CD14-positive monocyte (primary cell): ENCODE measurements at regions not wholly inside any gene's neighbourhood (a gene's known extent, or its start where the extent isn't known, plus 50 kb on each side); places are given as distances from the start of the nearest gene placed in this dataset.
"Not testable (repeated sequence)": the region's sequence is repeated elsewhere in the genome, so short reads cannot be mapped to it uniquely, and the experiment has no call there.

Experiments used
- DNase-seq, 3 donors: peaks; one replicate each; pipeline ENCODE4 v3.0.0-alpha.2; 2011 to 2022
- H2AFZ ChIP-seq: 2 replicates; pipeline ENCODE4 v1.6.0; 2012; ENCODE audit warnings: mild to moderate bottlenecking, low read depth, low read length, inconsistent platforms; ENCODE audit not compliant: insufficient read depth, poor library complexity, severe bottlenecking
- H3K27ac ChIP-seq, 2 donors: 1 replicate in 1 of 2; 2 replicates in 1 of 2; pipeline ENCODE4 v1.5.1; 2012 to 2013; ENCODE audit warnings: low read length in 2 of 2, control low read depth in 1 of 2, inconsistent platforms in 1 of 2, low read depth in 1 of 2, mild to moderate bottlenecking in 1 of 2
- H3K27me3 ChIP-seq, 2 donors: one replicate each; pipeline versions ENCODE4 v1.6.0 to v1.6.1; 2011 to 2013; ENCODE audit warnings: low read length in 2 of 2; ENCODE audit not compliant: control insufficient read depth in 2 of 2, insufficient read depth in 2 of 2
- H3K36me3 ChIP-seq, 2 donors: replicated peaks in 1 of 2; 1 replicate in 1 of 2; 2 replicates in 1 of 2; pipeline versions ENCODE4 v1.5.1 to v1.6.1; 2012 to 2013; ENCODE audit warnings: low read length in 2 of 2, control low read depth in 1 of 2, inconsistent platforms in 1 of 2, mild to moderate bottlenecking in 1 of 2; ENCODE audit not compliant: insufficient read depth in 2 of 2, control insufficient read depth in 1 of 2
- H3K4me1 ChIP-seq, 2 donors: 1 replicate in 1 of 2; 2 replicates in 1 of 2; pipeline versions ENCODE4 v1.5.1 to v1.6.1; 2012 to 2013; ENCODE audit warnings: low read length in 2 of 2, control low read depth in 1 of 2, inconsistent platforms in 1 of 2, mild to moderate bottlenecking in 1 of 2, moderate library complexity in 1 of 2; ENCODE audit not compliant: insufficient read depth in 2 of 2, control insufficient read depth in 1 of 2
- H3K4me2 ChIP-seq: replicated peaks from 2 replicates; pipeline ENCODE3; 2012; ENCODE audit warnings: low read length, moderate library complexity, mild to moderate bottlenecking; ENCODE audit not compliant: poor library complexity, severe bottlenecking; ENCODE audit errors: extremely low read depth
- H3K4me3 ChIP-seq, 3 experiments: fragments of 200-600 bp in 1 of 3; sonication (generic) in 1 of 3; replicated peaks in 1 of 3; 1 replicate in 2 of 3; 2 replicates in 1 of 3; pipeline ENCODE4 v1.5.1; 2011 to 2013; ENCODE audit warnings: low read length in 3 of 3, mild to moderate bottlenecking in 3 of 3, control low read depth in 2 of 3, low read depth in 2 of 3, inconsistent platforms in 1 of 3, moderate library complexity in 1 of 3
- H3K79me2 ChIP-seq: 2 replicates; pipeline ENCODE4 v1.6.0; 2012; ENCODE audit warnings: mild to moderate bottlenecking, control low read depth, inconsistent platforms, low read length, moderate library complexity; ENCODE audit not compliant: insufficient read depth
- H3K9ac ChIP-seq: 2 replicates; pipeline ENCODE4 v1.6.0; 2017; ENCODE audit warnings: low read length, mild to moderate bottlenecking; ENCODE audit not compliant: insufficient read depth, poor library complexity, severe bottlenecking
- H3K9me3 ChIP-seq, 2 donors: replicated peaks in 1 of 2; 1 replicate in 1 of 2; 2 replicates in 1 of 2; pipeline versions ENCODE4 v1.5.1 to v1.6.1; 2012 to 2013; ENCODE audit warnings: low read length in 2 of 2, control low read depth in 1 of 2; ENCODE audit not compliant: control insufficient read depth in 1 of 2, insufficient read depth in 1 of 2
- H4K20me1 ChIP-seq: 2 replicates; pipeline ENCODE4 v1.6.0; 2012; ENCODE audit warnings: mild to moderate bottlenecking, low read length, control low read depth, moderate library complexity; ENCODE audit not compliant: insufficient read depth
- H3K27ac Mint-ChIP-seq, 7 donors: one replicate each; pipeline ENCODE4 v1.8.0; 2020; ENCODE audit warnings: mild to moderate bottlenecking in 7 of 7, mixed read lengths in 7 of 7, moderate library complexity in 6 of 7, inconsistent platforms in 2 of 7
- H3K27me3 Mint-ChIP-seq, 3 donors: one replicate each; pipeline ENCODE4 v1.8.0; 2021 to 2022; ENCODE audit warnings: low read depth in 3 of 3, mild to moderate bottlenecking in 3 of 3, mixed read lengths in 3 of 3, moderate library complexity in 3 of 3, inconsistent platforms in 1 of 3
- H3K36me3 Mint-ChIP-seq, 2 donors: one replicate each; pipeline ENCODE4 v1.8.0; 2020; ENCODE audit warnings: mixed read lengths in 2 of 2, inconsistent platforms in 1 of 2, mild to moderate bottlenecking in 1 of 2
- H3K4me1 Mint-ChIP-seq: one replicate; pipeline ENCODE4 v1.8.0; 2020; ENCODE audit warnings: mild to moderate bottlenecking, mixed read lengths
- H3K4me3 Mint-ChIP-seq, 2 donors: one replicate each; pipeline ENCODE4 v1.8.0; 2020; ENCODE audit warnings: mild to moderate bottlenecking in 2 of 2, mixed read lengths in 2 of 2, moderate library complexity in 1 of 2
- H3K9me3 Mint-ChIP-seq, 7 donors: one replicate each; pipeline ENCODE4 v1.8.0; 2020 to 2022; ENCODE audit warnings: mixed read lengths in 7 of 7, mild to moderate bottlenecking in 6 of 7, moderate library complexity in 6 of 7, inconsistent platforms in 2 of 7
- WGBS: methylation state at CpG from one replicate; pipeline ENCODE4 v1.1.5; 2013; ENCODE audit warnings: missing lambda C conversion rate; ENCODE audit not compliant: insufficient coverage; 5-methylcytosine and 5-hydroxymethylcytosine counted together
- intact Hi-C, 2 donors: fragments of 100-400 bp; cut with micrococcal nuclease; formaldehyde crosslinking; loops; one replicate each; pipeline versions ENCODE4 v1.15.0 to v1.15.1; 2023
- TF ChIP-seq, protein P1 (sequence below): fragments of 200-600 bp; IDR thresholded peaks from one replicate; pipeline ENCODE4 v1.8.0; 2022; ENCODE audit warnings: antibody characterized with exemption, mild to moderate bottlenecking

DNA sequence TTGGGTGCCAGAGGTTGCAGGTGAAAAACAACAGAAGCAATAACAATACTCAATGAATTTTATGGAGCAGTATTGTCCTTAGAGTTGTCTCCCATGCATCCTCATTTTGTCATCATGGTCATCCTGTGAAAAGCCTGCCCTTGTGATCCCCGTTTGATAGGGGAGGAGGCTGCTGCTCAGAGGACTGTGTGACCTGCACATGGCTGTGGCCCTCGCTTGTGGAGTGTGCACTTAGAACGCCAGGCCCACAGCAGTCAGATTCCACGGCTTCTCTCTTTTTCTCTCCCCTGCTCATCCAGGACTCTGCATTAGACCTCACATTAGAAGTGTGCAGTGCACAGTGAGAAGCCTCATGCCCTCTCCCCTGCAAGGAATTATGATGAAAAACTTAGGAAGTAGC lies 491.1 kb upstream of the KLF6 start:
- no peaks in the 10 kb centered on the region for H3K27me3 Mint-ChIP-seq
- H3K36me3 Mint-ChIP-seq: no peaks in the 10 kb centered on the region
- Histone ChIP-seq H3K4me3 (no peak overlapping the region), H2AFZ (peak overlapping the region; percentile 18), H4K20me1 (no peaks in the 10 kb centered on the region), H3K27ac (no peak overlapping the region), H3K4me1 (no peaks in the 10 kb centered on the region), H3K9me3 (no peaks in the 10 kb centered on the region), H3K9ac (no peak overlapping the region), H3K27me3 (no peaks in the 10 kb centered on the region), H3K79me2 (no peaks in the 10 kb centered on the region), H3K36me3 (no peaks in the 10 kb centered on the region), H3K4me2 (no peak overlapping the region)
- H3K4me1 Mint-ChIP-seq: peaks cover 5% of the 10 kb centered on the region
- H3K4me3 Mint-ChIP-seq: no peak overlapping the region
- DNase-seq: no peak
- intact Hi-C loops: no loop called here
- H3K27ac Mint-ChIP-seq: no peak overlapping the region
- H3K9me3 Mint-ChIP-seq: peaks cover 0 to 1% (median 0%) of the 10 kb centered on the region in 7 donors
- TF ChIP-seq, protein P1, sequence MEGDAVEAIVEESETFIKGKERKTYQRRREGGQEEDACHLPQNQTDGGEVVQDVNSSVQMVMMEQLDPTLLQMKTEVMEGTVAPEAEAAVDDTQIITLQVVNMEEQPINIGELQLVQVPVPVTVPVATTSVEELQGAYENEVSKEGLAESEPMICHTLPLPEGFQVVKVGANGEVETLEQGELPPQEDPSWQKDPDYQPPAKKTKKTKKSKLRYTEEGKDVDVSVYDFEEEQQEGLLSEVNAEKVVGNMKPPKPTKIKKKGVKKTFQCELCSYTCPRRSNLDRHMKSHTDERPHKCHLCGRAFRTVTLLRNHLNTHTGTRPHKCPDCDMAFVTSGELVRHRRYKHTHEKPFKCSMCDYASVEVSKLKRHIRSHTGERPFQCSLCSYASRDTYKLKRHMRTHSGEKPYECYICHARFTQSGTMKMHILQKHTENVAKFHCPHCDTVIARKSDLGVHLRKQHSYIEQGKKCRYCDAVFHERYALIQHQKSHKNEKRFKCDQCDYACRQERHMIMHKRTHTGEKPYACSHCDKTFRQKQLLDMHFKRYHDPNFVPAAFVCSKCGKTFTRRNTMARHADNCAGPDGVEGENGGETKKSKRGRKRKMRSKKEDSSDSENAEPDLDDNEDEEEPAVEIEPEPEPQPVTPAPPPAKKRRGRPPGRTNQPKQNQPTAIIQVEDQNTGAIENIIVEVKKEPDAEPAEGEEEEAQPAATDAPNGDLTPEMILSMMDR: no peak
- 88% methylated on average over 3 of the region's 4 CpGs for WGBS

DNA sequence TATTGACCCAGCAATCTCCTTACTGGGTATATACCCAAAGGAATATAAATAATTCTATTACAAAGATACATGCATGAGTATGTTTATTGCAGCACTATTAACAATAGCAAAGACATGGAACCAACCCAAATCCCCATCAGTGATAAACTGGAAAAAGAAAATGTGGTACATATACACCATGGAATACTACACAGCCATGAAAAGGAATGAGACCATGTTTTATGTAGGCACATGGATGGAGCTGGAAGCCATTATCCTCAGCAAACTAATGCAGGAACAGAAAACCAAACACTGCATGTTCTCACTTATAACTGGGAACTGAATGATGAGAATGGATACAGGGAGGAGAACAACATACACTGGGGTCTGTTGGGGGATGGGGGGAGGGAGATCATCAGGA lies 489.7 kb upstream of the KLF6 start:
- H3K4me1 Mint-ChIP-seq, H3K9me3 Mint-ChIP-seq, H2AFZ ChIP-seq, H3K27ac ChIP-seq, DNase-seq, H3K36me3 ChIP-seq, H3K27ac Mint-ChIP-seq, H3K4me1 ChIP-seq, H3K79me2 ChIP-seq, H3K27me3 Mint-ChIP-seq, H3K9ac ChIP-seq, H3K4me3 ChIP-seq, H4K20me1 ChIP-seq, intact Hi-C loops, H3K4me3 Mint-ChIP-seq, H3K27me3 ChIP-seq, H3K9me3 ChIP-seq, H3K36me3 Mint-ChIP-seq, H3K4me2 ChIP-seq: not testable (repeated sequence)
